ENCODE measurements at regions not wholly inside any gene's neighbourhood (a gene's known extent, or its start where the extent isn't known, plus 50 kb on each side); places are given as distances from the start of the nearest gene placed in this dataset.

DNA sequence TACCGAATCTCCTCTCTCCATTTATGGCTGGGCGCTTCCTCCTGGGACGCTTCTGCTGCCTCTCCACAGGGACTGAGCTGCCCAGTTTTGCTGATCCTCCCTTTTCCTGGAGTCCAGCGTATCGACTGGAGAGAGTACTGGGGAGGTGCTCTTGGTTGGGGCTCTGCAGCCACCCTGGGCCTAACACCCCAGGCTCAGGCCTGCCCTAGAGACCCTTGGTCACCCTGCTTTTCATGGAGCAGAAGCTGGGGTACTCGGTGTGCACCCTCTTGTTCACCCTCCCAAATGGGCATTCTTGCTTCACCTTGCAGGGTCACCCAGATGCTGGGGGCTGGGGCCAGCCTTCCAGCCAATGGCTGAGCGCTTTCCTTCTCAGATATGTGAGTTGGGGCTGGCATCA lies 88.8 kb upstream of the RET start:
- Histone ChIP-seq H3K27ac (ENCODE audit: low read depth) (no peak overlapping the region), H3K4me3 (no peak overlapping the region), H3F3A (replicated peaks; ENCODE audit: low read depth) (no peaks in the 10 kb centered on the region), H2AFZ (no peak overlapping the region), H3K36me3 (ENCODE audit: insufficient read depth) (no peaks in the 10 kb centered on the region), H4K20me1 (replicated peaks; ENCODE audit: insufficient read depth) (no peaks in the 10 kb centered on the region), H3K9me2 (ENCODE audit: insufficient read depth) (no peaks in the 10 kb centered on the region), H3K4me1 (ENCODE audit: insufficient read depth) (no peaks in the 10 kb centered on the region), H3K27me3 (ENCODE audit: insufficient read depth) (no peaks in the 10 kb centered on the region), H3K4me2 (no peak overlapping the region), H3K79me2 (replicated peaks; ENCODE audit: insufficient read depth) (no peaks in the 10 kb centered on the region)
- H3K4me1 Mint-ChIP-seq: no peaks in the 10 kb centered on the region; the same call in 2 of the 3 replicates
- no peak overlapping the region for H3K27ac Mint-ChIP-seq
- ATAC-seq (no peak), DNase-seq (ENCODE audit: low spot score) (no peak)
- H3K36me3 Mint-ChIP-seq (ENCODE audit: low read depth): peaks cover 3% of the 10 kb centered on the region; the same call in 1 of the 3 replicates
- no peaks in the 10 kb centered on the region; the same call in 2 of the 3 replicates for H3K9me3 Mint-ChIP-seq
- TF ChIP-seq ZNF462 (CRISPR knock-in tag; IDR thresholded peaks at IDR 0.05): no peak
- TF ChIP-seq JUNB (IDR thresholded peaks at IDR 0.05; ENCODE audit: unreplicated experiment): no peak
- TF ChIP-seq EZH2 (IDR thresholded peaks at IDR 0.05; ENCODE audit: low read depth, unreplicated experiment): no peak
- TF ChIP-seq CTCF (conservative IDR thresholded peaks at IDR 0.05; ENCODE audit: low read depth in 2 of 2): no peak
- no peak for TF ChIP-seq ZNF114 (CRISPR knock-in tag; IDR thresholded peaks at IDR 0.05)
- no peak for TF ChIP-seq ZNF331 (CRISPR knock-in tag; IDR thresholded peaks at IDR 0.05; ENCODE audit: low read depth)
- no peak overlapping the region for H3K4me3 Mint-ChIP-seq
- H3K27me3 Mint-ChIP-seq (ENCODE audit: insufficient read depth, low read depth, poor library complexity): peaks cover 16% of the 10 kb centered on the region
